Mesendoderm (in vitro differentiated cells): ENCODE measurements at regions not wholly inside any gene's neighbourhood (a gene's known extent, or its start where the extent isn't known, plus 50 kb on each side); places are given as distances from the start of the nearest gene placed in this dataset.
A peak's percentile ranks its signal among the peaks of the same experiment; 100 is the strongest.

Experiments used
- DNase-seq: peaks from one replicate; pipeline ENCODE4 v3.0.0; 2013
- H2AK5ac ChIP-seq: 2 replicates; pipeline ENCODE4 v1.6.1; 2013; ENCODE audit warnings: low read length, inconsistent platforms
- H2BK120ac ChIP-seq: 2 replicates; pipeline ENCODE4 v1.6.1; 2013; ENCODE audit warnings: low read depth, mild to moderate bottlenecking, low read length, moderate library complexity, mixed read lengths
- H2BK15ac ChIP-seq: replicated peaks from 2 replicates; pipeline ENCODE4 v1.6.1; 2013; ENCODE audit warnings: low read depth, mild to moderate bottlenecking, moderate library complexity
- H2BK5ac ChIP-seq: 2 replicates; pipeline ENCODE4 v1.6.1; 2013; ENCODE audit warnings: low read length, inconsistent platforms
- H3K18ac ChIP-seq: 2 replicates; pipeline ENCODE4 v1.6.1; 2013; ENCODE audit warnings: mild to moderate bottlenecking, low read length, mixed read lengths
- H3K23ac ChIP-seq: one replicate; pipeline ENCODE4 v1.6.1; 2013; ENCODE audit warnings: low read length
- H3K27ac ChIP-seq: 2 replicates; pipeline ENCODE4 v1.5.1; 2013; ENCODE audit warnings: low read depth, mild to moderate bottlenecking, inconsistent platforms, low read length, moderate library complexity
- H3K27me3 ChIP-seq: 2 replicates; pipeline ENCODE4 v1.6.1; 2013; ENCODE audit warnings: low read length, control low read depth, mild to moderate bottlenecking, inconsistent platforms; ENCODE audit not compliant: insufficient read depth, poor library complexity
- H3K36me3 ChIP-seq: 2 replicates; pipeline ENCODE4 v1.6.1; 2013; ENCODE audit warnings: low read length, inconsistent platforms; ENCODE audit not compliant: control insufficient read depth, insufficient read depth
- H3K4ac ChIP-seq: one replicate; pipeline ENCODE4 v1.6.1; 2013; ENCODE audit warnings: low read depth, mild to moderate bottlenecking, low read length, moderate library complexity
- H3K4me1 ChIP-seq: 2 replicates; pipeline ENCODE4 v1.6.1; 2013; ENCODE audit warnings: low read depth, low read length, inconsistent platforms; ENCODE audit not compliant: control insufficient read depth
- H3K4me2 ChIP-seq: 2 replicates; pipeline ENCODE4 v1.6.1; 2013; ENCODE audit warnings: low read length
- H3K4me3 ChIP-seq: 2 replicates; pipeline ENCODE4 v1.5.1; 2013; ENCODE audit warnings: mild to moderate bottlenecking, low read length
- H3K56ac ChIP-seq: one replicate; pipeline ENCODE4 v1.6.1; 2013; ENCODE audit warnings: low read length
- H3K79me1 ChIP-seq: 2 replicates; pipeline ENCODE4 v1.6.1; 2013; ENCODE audit warnings: low read length, inconsistent platforms
- H3K79me2 ChIP-seq: 2 replicates; pipeline ENCODE4 v1.6.1; 2013; ENCODE audit warnings: mild to moderate bottlenecking, low read length; ENCODE audit not compliant: control insufficient read depth, insufficient read depth
- H3K9ac ChIP-seq: 2 replicates; pipeline ENCODE4 v1.6.1; 2013; ENCODE audit warnings: low read length, inconsistent platforms
- H4K5ac ChIP-seq: one replicate; pipeline ENCODE4 v1.6.1; 2013; ENCODE audit warnings: low read length
- H4K8ac ChIP-seq: one replicate; pipeline ENCODE4 v1.6.1; 2013; ENCODE audit warnings: low read depth, mild to moderate bottlenecking, control low read depth, low read length, moderate library complexity
- WGBS: extraction: QIAGEN DNeasy Blood & Tissue Kit; methylation state at CpG from one replicate; pipeline ENCODE4 v1.1.7; 2013; ENCODE audit warnings: low lambda C conversion rate, missing lambda C conversion rate; ENCODE audit not compliant: insufficient coverage; ENCODE audit errors: extremely low coverage; 5-methylcytosine and 5-hydroxymethylcytosine counted together

DNA sequence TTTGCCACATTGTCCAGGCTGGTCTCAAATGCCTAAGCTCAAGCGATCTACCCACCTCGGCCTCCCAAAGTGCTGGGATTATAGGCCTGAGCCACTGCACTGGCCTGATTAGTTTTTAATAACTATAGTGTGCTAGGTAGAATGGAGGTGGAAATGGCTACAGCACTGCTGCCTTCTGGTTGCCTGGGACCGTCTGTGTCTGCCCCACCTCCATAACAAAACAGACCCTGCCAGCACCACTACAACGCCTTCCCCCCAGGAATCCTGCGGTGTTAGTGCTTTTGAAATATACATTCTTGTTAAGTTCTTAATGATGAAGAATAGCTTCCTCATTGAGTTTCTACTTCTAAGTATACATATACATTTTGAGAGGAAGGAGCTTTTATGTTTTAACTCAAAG, 148.2 kb upstream of the ITGA6 start:
- H2BK15ac ChIP-seq, result no peak overlapping the region
- H2BK5ac ChIP-seq, result no peak overlapping the region
- H3K79me1 ChIP-seq, result no peaks in the 10 kb centered on the region
- H3K9ac ChIP-seq, result no peak overlapping the region
- H3K23ac ChIP-seq, result no peak overlapping the region
- no peak overlapping the region for H2AK5ac ChIP-seq
- H4K8ac ChIP-seq, result no peak overlapping the region
- H3K18ac ChIP-seq, result no peak overlapping the region
- no peak overlapping the region for H3K4me2 ChIP-seq
- H3K56ac ChIP-seq, result no peak overlapping the region
- no peak overlapping the region for H3K4ac ChIP-seq
- H3K27me3 ChIP-seq, result no peaks in the 10 kb centered on the region
- no peak for DNase-seq
- no peaks in the 10 kb centered on the region for H3K4me1 ChIP-seq
- H3K36me3 ChIP-seq, result no peaks in the 10 kb centered on the region
- no peak overlapping the region for H3K4me3 ChIP-seq
- no peak overlapping the region for H3K27ac ChIP-seq
- no peaks in the 10 kb centered on the region for H3K79me2 ChIP-seq
- H4K5ac ChIP-seq, result no peak overlapping the region
- no peak overlapping the region for H2BK120ac ChIP-seq
- WGBS, result no CpG with 5 or more reads among the region's 5 CpGs

DNA sequence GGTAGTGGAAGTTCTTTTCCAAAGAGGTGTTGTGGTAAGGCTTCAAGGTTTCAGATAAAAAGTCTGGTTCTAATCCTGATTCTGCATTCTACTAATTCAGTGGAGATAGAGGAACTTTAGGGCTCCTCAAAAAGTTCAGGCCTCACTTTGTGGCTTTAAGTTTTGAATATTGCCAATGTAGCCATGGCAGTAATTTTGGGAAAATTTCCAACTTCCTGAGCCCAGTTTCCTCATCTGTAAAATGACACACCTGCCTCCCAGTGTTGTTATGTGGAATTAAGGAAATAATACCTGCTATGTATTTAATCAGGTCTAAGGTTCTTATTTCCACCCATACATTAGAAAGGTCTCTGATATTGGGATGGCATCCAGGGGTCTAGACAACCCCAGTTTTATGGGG, 147.6 kb upstream of the ITGA6 start:
- Histone ChIP-seq H3K36me3 (no peaks in the 10 kb centered on the region), H4K5ac (no peak overlapping the region), H3K56ac (no peak overlapping the region), H3K4me2 (no peak overlapping the region), H3K4ac (no peak overlapping the region), H3K79me2 (no peaks in the 10 kb centered on the region), H2AK5ac (no peak overlapping the region), H3K4me3 (no peak overlapping the region), H3K9ac (no peak overlapping the region), H4K8ac (no peak overlapping the region), H2BK120ac (no peak overlapping the region), H3K18ac (no peak overlapping the region), H3K79me1 (no peaks in the 10 kb centered on the region), H2BK5ac (no peak overlapping the region), H3K27ac (no peak overlapping the region), H3K4me1 (no peaks in the 10 kb centered on the region), H2BK15ac (no peak overlapping the region), H3K23ac (no peak overlapping the region), H3K27me3 (no peaks in the 10 kb centered on the region)
- DNase-seq, result no peak

DNA sequence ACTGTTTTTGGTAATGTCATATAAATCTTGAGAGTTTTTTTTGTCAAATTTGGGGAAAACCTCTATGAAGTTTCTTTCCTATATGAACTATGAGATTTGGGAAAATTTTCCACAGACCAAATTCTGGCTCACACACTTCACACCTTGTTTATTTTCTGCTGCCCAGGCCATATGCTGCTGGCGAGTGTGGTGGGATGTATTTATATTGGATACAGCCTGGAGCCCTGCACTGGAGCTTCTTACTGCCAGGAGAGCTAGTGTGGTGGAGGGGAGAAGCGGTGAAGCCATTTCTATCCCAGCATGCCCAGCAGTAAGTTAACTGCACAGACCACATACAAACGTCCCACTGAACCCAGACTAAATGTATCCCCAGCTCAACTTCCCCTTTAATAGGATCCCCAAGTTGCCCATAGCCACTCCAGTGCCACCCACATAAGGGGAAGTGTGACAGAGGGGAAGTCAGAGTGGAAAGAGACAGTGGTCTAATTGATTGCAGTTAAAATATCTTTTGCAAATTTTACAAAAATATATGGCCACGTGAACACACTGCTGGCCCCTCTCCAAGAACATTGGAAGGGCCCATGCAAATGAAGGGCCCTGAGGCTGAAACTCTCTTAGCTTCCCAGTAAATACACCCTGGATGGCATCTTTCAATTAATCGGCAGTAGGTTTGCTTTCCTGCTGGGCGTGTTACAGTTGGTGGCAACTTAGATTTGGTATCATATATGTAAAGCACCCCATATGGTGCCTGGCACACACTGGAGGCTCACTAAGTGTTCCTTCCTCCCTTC, 146.6 kb upstream of the ITGA6 start:
- DNase-seq, result no peak
- Histone ChIP-seq H3K27ac (no peak overlapping the region), H3K4ac (no peak overlapping the region), H3K4me1 (no peaks in the 10 kb centered on the region), H3K36me3 (no peaks in the 10 kb centered on the region), H2BK15ac (no peak overlapping the region), H4K8ac (no peak overlapping the region), H3K9ac (no peak overlapping the region), H3K4me3 (no peak overlapping the region), H2AK5ac (no peak overlapping the region), H3K27me3 (no peaks in the 10 kb centered on the region), H3K18ac (no peak overlapping the region), H2BK5ac (no peak overlapping the region), H3K56ac (no peak overlapping the region), H3K79me2 (no peaks in the 10 kb centered on the region), H2BK120ac (no peak overlapping the region), H3K4me2 (no peak overlapping the region), H3K79me1 (no peaks in the 10 kb centered on the region), H4K5ac (no peak overlapping the region), H3K23ac (no peak overlapping the region)
- WGBS, result no CpG with 5 or more reads among the region's 6 CpGs

DNA sequence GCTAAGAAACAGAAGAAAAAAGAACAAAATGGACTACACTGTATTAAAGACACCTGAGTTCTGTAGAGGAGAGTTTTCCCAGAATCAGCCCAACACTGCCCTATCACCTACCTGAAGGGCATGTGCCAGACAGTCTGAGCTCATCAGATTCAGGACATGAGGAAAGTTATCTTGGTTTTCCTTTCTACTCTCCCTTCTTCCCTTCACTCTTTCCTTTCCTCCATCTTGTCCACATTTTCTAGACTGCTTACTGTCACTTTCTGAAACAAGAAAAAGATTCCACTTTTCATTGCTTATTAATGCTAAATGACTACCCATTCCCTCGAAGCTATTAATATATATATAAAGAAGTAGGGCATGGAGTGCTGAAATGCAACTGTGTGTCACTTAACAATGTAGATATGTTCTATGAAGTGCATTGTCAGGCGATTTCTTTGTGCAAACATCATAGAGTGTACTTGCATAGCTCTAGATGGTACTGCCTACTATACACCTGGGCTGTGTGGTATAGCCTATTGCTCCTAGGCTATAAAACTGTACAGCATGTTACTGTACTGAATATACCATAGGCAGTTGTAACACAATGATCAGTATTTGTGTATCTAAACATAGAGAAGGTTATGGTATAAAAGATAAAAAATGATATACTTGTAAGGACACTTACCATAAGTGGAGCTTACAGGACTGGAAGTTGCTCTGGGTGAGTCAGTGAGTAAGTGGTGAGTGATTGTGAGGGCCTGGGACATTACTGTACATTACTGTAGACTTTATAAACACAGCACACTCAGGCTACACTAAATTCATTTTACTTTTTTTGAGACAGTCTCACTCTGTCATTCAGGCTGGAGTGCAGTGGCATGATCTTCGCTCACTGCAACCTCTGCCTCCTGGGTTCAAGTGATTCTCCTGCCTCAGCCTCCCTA, 145.5 kb upstream of the ITGA6 start:
- Histone ChIP-seq H2AK5ac (no peak overlapping the region), H2BK120ac (no peak overlapping the region), H3K4me3 (no peak overlapping the region), H3K56ac (no peak overlapping the region), H2BK5ac (no peak overlapping the region), H3K27ac (no peak overlapping the region), H3K27me3 (no peaks in the 10 kb centered on the region), H3K9ac (no peak overlapping the region), H3K4me1 (no peaks in the 10 kb centered on the region), H3K4ac (peak overlapping the region; percentile 1), H4K5ac (no peak overlapping the region), H3K79me1 (no peaks in the 10 kb centered on the region), H3K79me2 (no peaks in the 10 kb centered on the region), H3K18ac (no peak overlapping the region), H3K23ac (no peak overlapping the region), H4K8ac (no peak overlapping the region), H2BK15ac (no peak overlapping the region), H3K4me2 (no peak overlapping the region), H3K36me3 (no peaks in the 10 kb centered on the region)
- no CpG with 5 or more reads among the region's 3 CpGs for WGBS
- no peak for DNase-seq

DNA sequence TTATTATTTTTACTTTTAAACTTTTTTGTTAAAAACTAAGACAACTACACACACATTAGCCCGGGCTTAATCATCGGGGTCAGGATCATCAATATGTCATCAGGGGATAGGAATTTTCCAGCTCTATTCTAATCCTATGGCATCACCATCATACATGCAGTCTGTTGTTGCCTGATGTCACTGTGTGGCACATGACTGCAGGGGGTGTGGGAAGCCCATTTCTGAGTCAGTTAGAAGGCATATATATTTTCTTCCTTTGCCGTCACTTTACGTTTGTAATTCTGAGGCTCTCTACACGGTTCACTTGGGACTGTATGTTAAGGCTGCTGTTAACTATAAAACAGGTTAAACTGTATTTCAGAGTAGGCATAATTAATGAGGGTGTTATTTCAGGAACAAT, 144.4 kb upstream of the ITGA6 start:
- H3K79me1 ChIP-seq, result no peaks in the 10 kb centered on the region

More for the DNA sequence above, 144.4 kb upstream of the ITGA6 start:
- H3K18ac ChIP-seq, result no peak overlapping the region
- H3K4ac ChIP-seq, result no peak overlapping the region
- H3K4me1 ChIP-seq, result no peaks in the 10 kb centered on the region
- H2BK15ac ChIP-seq, result no peak overlapping the region
- no peak overlapping the region for H2BK5ac ChIP-seq
- H3K4me3 ChIP-seq, result no peak overlapping the region
- no peak overlapping the region for H4K8ac ChIP-seq
- 100% methylated on average over 1 of the region's 5 CpGs for WGBS
- H3K56ac ChIP-seq, result no peak overlapping the region
- no peak overlapping the region for H3K9ac ChIP-seq
- H2AK5ac ChIP-seq, result no peak overlapping the region
- no peak overlapping the region for H4K5ac ChIP-seq
- no peak overlapping the region for H2BK120ac ChIP-seq
- no peak overlapping the region for H3K4me2 ChIP-seq
- no peaks in the 10 kb centered on the region for H3K79me2 ChIP-seq
- H3K36me3 ChIP-seq, result no peaks in the 10 kb centered on the region
- H3K27me3 ChIP-seq, result no peaks in the 10 kb centered on the region
- no peak overlapping the region for H3K27ac ChIP-seq
- no peak overlapping the region for H3K23ac ChIP-seq
- peak; percentile 29 for DNase-seq
